Naive thymus-derived CD4-positive, alpha-beta T cell (primary cell): ENCODE measurements at regions not wholly inside any gene's neighbourhood (a gene's known extent, or its start where the extent isn't known, plus 50 kb on each side); places are given as distances from the start of the nearest gene placed in this dataset.
"Not testable (repeated sequence)": the region's sequence is repeated elsewhere in the genome, so short reads cannot be mapped to it uniquely, and the experiment has no call there.

ENCODE experiments used
- ATAC-seq: fragments of 150-1000 bp; cut with Tn5 transposase; 2 replicates; pipeline ENCODE4 v1.10.0; 2021; ENCODE audit warnings: mild to moderate bottlenecking, moderate library complexity
- CTCF ChIA-PET: fragments of 350-600 bp; sonication (Branson Sonifier 250); formaldehyde crosslinking; loops from one replicate; lab custom pipeline; 2021; ENCODE audit warnings: antibody characterized with exemption; lab: Charles Lee
- POLR2A ChIA-PET: fragments of 350-600 bp; sonication (Branson Sonifier 250); formaldehyde crosslinking; loops from one replicate; lab custom pipeline; 2021; ENCODE audit warnings: antibody characterized with exemption, inconsistent platforms; lab: Charles Lee
- DNase-seq, 9 donors: peaks; one replicate each; pipeline versions ENCODE4 v3.0.0 to v3.0.0-alpha.2; 2020 to 2022; ENCODE audit warnings: mixed read lengths in 1 of 9
- H3K27ac ChIP-seq: one replicate; pipeline ENCODE4 v1.7.0; 2013; ENCODE audit warnings: mild to moderate bottlenecking, low read depth, low read length, moderate library complexity
- H3K27me3 ChIP-seq, 2 donors: one replicate each; pipeline ENCODE4 v1.7.0; 2013; ENCODE audit warnings: low read length in 2 of 2, mild to moderate bottlenecking in 2 of 2, moderate library complexity in 2 of 2; ENCODE audit not compliant: control insufficient read depth in 2 of 2, insufficient read depth in 2 of 2
- H3K36me3 ChIP-seq, 3 experiments: 1 replicate in 2 of 3; 2 replicates in 1 of 3; pipeline ENCODE4 v1.7.0; 2013; ENCODE audit warnings: low read length in 3 of 3, mild to moderate bottlenecking in 3 of 3, moderate library complexity in 1 of 3; ENCODE audit not compliant: insufficient read depth in 3 of 3, control insufficient read depth in 2 of 3
- H3K4me1 ChIP-seq, 2 donors: one replicate each; pipeline ENCODE4 v1.7.0; 2013; ENCODE audit warnings: low read length in 2 of 2, mild to moderate bottlenecking in 2 of 2, moderate library complexity in 1 of 2; ENCODE audit not compliant: control insufficient read depth in 2 of 2, insufficient read depth in 2 of 2
- H3K4me3 ChIP-seq: 2 replicates; pipeline ENCODE4 v1.7.0; 2013; ENCODE audit warnings: mild to moderate bottlenecking, low read length
- H3K9me3 ChIP-seq, 3 experiments: 1 replicate in 2 of 3; 2 replicates in 1 of 3; pipeline ENCODE4 v1.7.0; 2013; ENCODE audit warnings: low read length in 3 of 3; ENCODE audit not compliant: control insufficient read depth in 2 of 3
- H3K27ac Mint-ChIP-seq, 9 donors: one replicate each; pipeline ENCODE4 v1.8.0; 2020 to 2022; ENCODE audit warnings: mixed read lengths in 9 of 9, mild to moderate bottlenecking in 8 of 9, moderate library complexity in 5 of 9, inconsistent platforms in 2 of 9
- H3K27me3 Mint-ChIP-seq, 5 donors: one replicate each; pipeline ENCODE4 v1.8.0; 2021 to 2022; ENCODE audit warnings: mixed read lengths in 5 of 5, mild to moderate bottlenecking in 1 of 5
- H3K36me3 Mint-ChIP-seq, 5 donors: one replicate each; pipeline ENCODE4 v1.8.0; 2020 to 2022; ENCODE audit warnings: mixed read lengths in 5 of 5, mild to moderate bottlenecking in 3 of 5, inconsistent platforms in 1 of 5
- H3K4me1 Mint-ChIP-seq, 7 donors: one replicate each; pipeline ENCODE4 v1.8.0; 2020 to 2022; ENCODE audit warnings: mixed read lengths in 7 of 7, mild to moderate bottlenecking in 3 of 7, inconsistent platforms in 1 of 7
- H3K4me3 Mint-ChIP-seq, 10 donors: one replicate each; pipeline ENCODE4 v1.8.0; 2020 to 2022; ENCODE audit warnings: mild to moderate bottlenecking in 10 of 10, mixed read lengths in 10 of 10, moderate library complexity in 6 of 10, inconsistent platforms in 2 of 10
- H3K9me3 Mint-ChIP-seq, 11 donors: one replicate each; pipeline ENCODE4 v1.8.0; 2020 to 2022; ENCODE audit warnings: mixed read lengths in 11 of 11, mild to moderate bottlenecking in 4 of 11, inconsistent platforms in 1 of 11, moderate library complexity in 1 of 11
- intact Hi-C, 2 donors: fragments of 100-400 bp; cut with micrococcal nuclease; formaldehyde crosslinking; loops; one replicate each; pipeline ENCODE4 v1.15.1; 2023

GRCh38 chr1:143784239-143784882 lies 187.4 kb downstream of the FAM72C start:
- H3K27me3 Mint-ChIP-seq, POLR2A ChIA-PET, H3K27ac Mint-ChIP-seq, H3K4me1 Mint-ChIP-seq, H3K9me3 ChIP-seq, H3K27ac ChIP-seq, H3K36me3 ChIP-seq, H3K4me3 Mint-ChIP-seq, DNase-seq, H3K9me3 Mint-ChIP-seq, intact Hi-C loops, H3K36me3 Mint-ChIP-seq, CTCF ChIA-PET, H3K4me1 ChIP-seq, H3K4me3 ChIP-seq, H3K27me3 ChIP-seq: not testable (repeated sequence)
- ATAC-seq: peak; percentile 91

DNA sequence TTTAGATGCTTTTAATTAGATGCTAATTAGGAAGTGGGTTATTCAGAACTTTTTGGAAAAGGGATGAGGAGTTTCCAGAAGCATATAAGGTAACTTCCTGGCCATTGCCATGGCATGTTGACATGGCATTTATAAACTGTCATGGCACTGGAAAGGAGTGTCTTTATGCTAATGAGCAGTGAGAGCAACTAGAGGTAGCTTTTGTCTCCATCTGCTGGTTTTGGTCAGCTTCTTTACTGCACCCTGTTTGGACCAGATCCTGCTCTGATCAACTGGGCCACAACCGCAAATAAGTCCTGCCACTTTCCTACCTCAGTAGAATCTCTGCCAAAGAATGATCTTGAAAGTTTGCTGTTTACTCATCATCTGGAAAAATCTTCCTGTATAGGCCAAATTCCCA lies 193.6 kb downstream of the FAM72C start:
- peak; percentile 81 for ATAC-seq
- H3K27ac ChIP-seq, H3K27me3 ChIP-seq, H3K9me3 ChIP-seq, DNase-seq, H3K4me1 ChIP-seq, H3K36me3 Mint-ChIP-seq, intact Hi-C loops, H3K4me1 Mint-ChIP-seq, H3K9me3 Mint-ChIP-seq, H3K4me3 ChIP-seq, CTCF ChIA-PET, H3K36me3 ChIP-seq, H3K4me3 Mint-ChIP-seq, POLR2A ChIA-PET, H3K27me3 Mint-ChIP-seq, H3K27ac Mint-ChIP-seq: not testable (repeated sequence)

DNA sequence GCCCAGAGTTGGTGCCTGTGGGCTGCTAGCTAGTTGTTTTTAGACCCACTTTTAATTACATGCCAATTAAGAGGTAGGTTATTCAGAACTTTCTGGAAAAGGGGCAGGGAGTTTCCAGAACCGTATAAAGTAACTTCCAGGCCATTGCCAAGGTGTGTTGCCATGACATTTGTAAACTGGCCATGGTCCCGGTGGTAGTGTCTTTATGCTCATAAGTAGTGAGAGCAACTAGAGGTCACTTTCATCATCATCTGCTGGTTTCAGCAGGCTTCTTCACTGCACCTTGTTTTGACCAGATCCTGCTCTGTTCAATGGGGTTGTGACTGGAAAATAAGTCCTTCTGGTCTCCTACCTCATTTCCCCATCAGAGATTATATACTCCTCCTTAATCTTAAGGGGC lies 207.0 kb downstream of the FAM72C start:
- H3K27me3 Mint-ChIP-seq, ATAC-seq, H3K9me3 ChIP-seq, POLR2A ChIA-PET, H3K4me1 Mint-ChIP-seq, DNase-seq, H3K27ac ChIP-seq, H3K9me3 Mint-ChIP-seq, H3K4me1 ChIP-seq, H3K4me3 ChIP-seq, H3K27me3 ChIP-seq, H3K4me3 Mint-ChIP-seq, H3K27ac Mint-ChIP-seq, H3K36me3 ChIP-seq, intact Hi-C loops, H3K36me3 Mint-ChIP-seq, CTCF ChIA-PET: not testable (repeated sequence)

- H3K36me3 Mint-ChIP-seq, intact Hi-C loops, H3K4me3 Mint-ChIP-seq, H3K27ac ChIP-seq, CTCF ChIA-PET, H3K4me3 ChIP-seq, H3K27me3 Mint-ChIP-seq, H3K36me3 ChIP-seq, POLR2A ChIA-PET, H3K9me3 ChIP-seq, H3K27me3 ChIP-seq, H3K4me1 ChIP-seq, DNase-seq, H3K4me1 Mint-ChIP-seq, H3K27ac Mint-ChIP-seq, H3K9me3 Mint-ChIP-seq, ATAC-seq: not testable (repeated sequence)
Measured at GRCh38 chr1:143760366-143760765, 211.4 kb downstream of the FAM72C start.

DNA sequence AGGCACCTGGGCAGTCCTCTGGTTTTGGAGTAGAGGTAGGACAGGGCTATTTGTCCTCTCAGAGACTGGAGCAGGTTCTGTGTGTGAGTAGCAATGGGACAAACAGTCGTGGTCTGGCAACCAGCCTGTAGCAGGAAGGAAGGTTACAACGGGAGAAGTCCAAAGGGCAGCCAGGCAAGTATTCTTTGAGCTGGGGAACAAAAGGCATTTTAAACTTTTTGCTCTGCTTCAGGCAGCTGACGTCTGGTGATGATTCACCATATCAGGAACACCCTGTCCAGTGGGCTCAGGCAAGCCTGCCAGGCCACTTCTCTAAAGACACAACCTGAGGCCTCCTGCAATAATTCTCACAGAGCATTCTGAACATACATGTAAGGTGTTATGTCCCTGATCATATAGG lies 215.8 kb downstream of the FAM72C start:
- H3K9me3 ChIP-seq, ATAC-seq, H3K36me3 ChIP-seq, POLR2A ChIA-PET, intact Hi-C loops, H3K27ac ChIP-seq, H3K36me3 Mint-ChIP-seq, CTCF ChIA-PET, H3K27me3 ChIP-seq, H3K4me1 ChIP-seq, H3K4me1 Mint-ChIP-seq, H3K4me3 ChIP-seq, H3K27ac Mint-ChIP-seq, DNase-seq, H3K4me3 Mint-ChIP-seq: not testable (repeated sequence)
- H3K9me3 Mint-ChIP-seq: peaks cover 0 to 15% (median 3%) of the 10 kb centered on the region in 11 donors
- H3K27me3 Mint-ChIP-seq: peaks cover 0 to 14% (median 5%) of the 10 kb centered on the region in 5 donors

- H3K27ac Mint-ChIP-seq: no peak overlapping the region
- Histone ChIP-seq H3K4me1 (no peaks in the 10 kb centered on the region), H3K36me3 (no peaks in the 10 kb centered on the region), H3K27ac (no peak overlapping the region), H3K9me3 (no peaks in the 10 kb centered on the region), H3K4me3 (no peak overlapping the region), H3K27me3 (no peaks in the 10 kb centered on the region)
- POLR2A ChIA-PET: no interaction called here
- no peak overlapping the region for H3K4me3 Mint-ChIP-seq
- peaks cover 0 to 4% (median 0%) of the 10 kb centered on the region in 7 donors for H3K4me1 Mint-ChIP-seq
- ATAC-seq (no peak), DNase-seq (no peak)
- CTCF ChIA-PET: no interaction called here
- no peaks in the 10 kb centered on the region for H3K36me3 Mint-ChIP-seq
- peaks cover 0 to 17% (median 10%) of the 10 kb centered on the region in 5 donors for H3K27me3 Mint-ChIP-seq
- H3K9me3 Mint-ChIP-seq: peaks cover 0 to 9% (median 3%) of the 10 kb centered on the region in 11 donors
- intact Hi-C loops: no loop called here
Measured at GRCh38 chr1:143748906-143749305, 222.9 kb downstream of the FAM72C start.

DNA sequence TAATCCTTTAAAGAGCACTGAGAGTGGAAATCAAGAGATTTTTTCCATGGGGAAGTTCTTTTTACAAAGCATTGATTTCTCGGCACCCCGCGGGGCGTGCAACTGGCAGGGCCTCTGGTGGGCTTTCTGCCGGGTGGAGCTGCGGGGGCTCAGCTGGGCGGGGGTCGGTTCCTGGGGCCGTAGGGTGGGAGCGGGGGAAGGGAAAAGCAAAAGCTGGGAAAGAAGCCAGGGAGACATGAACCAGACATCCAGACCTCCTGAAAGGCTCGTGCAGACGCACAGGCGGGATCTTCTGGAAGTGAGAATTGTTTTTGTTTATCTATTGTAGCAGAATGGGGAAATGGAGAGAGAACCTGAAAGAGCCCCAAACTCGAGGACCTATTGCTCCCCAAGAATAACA lies 235.2 kb downstream of the FAM72C start:
- H3K4me3 Mint-ChIP-seq: no peak overlapping the region
- no peaks in the 10 kb centered on the region for H3K9me3 ChIP-seq
- H3K4me1 ChIP-seq: no peaks in the 10 kb centered on the region
- H3K36me3 ChIP-seq: no peaks in the 10 kb centered on the region
- peaks cover 39 to 55% (median 44%) of the 10 kb centered on the region in 5 donors for H3K27me3 Mint-ChIP-seq
- H3K27me3 ChIP-seq: no peaks in the 10 kb centered on the region
- ChIA-PET CTCF (no interaction called here), POLR2A (no interaction called here)
- H3K4me1 Mint-ChIP-seq: no peaks in the 10 kb centered on the region
- H3K27ac Mint-ChIP-seq: no peak overlapping the region
- no peak overlapping the region for H3K4me3 ChIP-seq
- intact Hi-C loops: no loop called here
- H3K36me3 Mint-ChIP-seq: peaks cover 0 to 6% (median 0%) of the 10 kb centered on the region in 5 donors
- H3K27ac ChIP-seq: no peak overlapping the region
- ATAC-seq: no peak
- peaks cover 0 to 16% (median 3%) of the 10 kb centered on the region in 11 donors for H3K9me3 Mint-ChIP-seq
- DNase-seq: no peak
